ENCODE measurements at regions not wholly inside any gene's neighbourhood (a gene's known extent, or its start where the extent isn't known, plus 50 kb on each side); places are given as distances from the start of the nearest gene placed in this dataset.

- DNase-seq, result peak in 1 of 2 donors; percentile 13
Measured at GRCh38 chr5:79182141-79182540, 53.8 kb upstream of the JMY start.

- peak in 1 of 2 donors; percentile 13 for DNase-seq
Measured at GRCh38 chr5:79183011-79183410, 52.9 kb upstream of the JMY start.

DNA sequence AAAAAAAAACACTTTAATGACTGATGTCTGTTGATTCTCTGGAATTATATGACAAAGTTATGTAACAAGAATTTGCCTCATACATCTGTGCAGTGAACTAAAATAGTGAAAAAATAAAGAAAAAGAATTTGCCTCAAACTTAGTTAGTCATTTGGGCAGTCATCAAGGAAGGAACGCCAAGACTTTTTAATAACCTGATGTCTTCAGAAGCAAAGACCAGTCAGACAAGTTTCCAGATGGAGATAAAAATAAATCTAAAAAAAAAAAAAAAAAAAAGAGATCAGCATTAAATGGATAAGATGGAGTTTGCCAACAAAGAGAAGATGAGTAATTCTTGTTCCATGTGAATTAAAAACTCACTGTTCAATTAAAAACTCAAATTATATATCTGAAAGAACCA is 52.3 kb upstream of the JMY start:
- DNase-seq, result no peak

DNA sequence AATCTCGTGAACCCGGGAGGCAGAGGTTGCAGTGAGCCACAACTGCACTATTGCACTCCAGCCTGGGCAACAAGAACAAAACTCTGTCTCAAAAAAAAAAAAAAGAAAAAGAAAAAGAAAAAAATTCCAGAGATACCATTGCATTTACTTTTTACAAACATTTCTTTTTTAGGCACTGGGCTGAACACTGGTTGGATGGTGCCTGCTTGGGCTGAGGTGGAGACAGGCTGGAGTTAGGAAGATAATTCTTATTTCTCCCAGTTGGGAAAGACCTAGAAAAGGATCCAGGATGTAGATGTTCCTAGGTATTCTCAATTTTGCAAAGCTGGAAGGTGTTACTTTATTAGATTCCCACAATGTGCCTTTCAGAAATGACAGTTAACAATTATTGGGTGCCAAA is 49.9 kb upstream of the JMY start:
- DNase-seq, result no peak

All from inflammatory macrophage treated with lipopolysaccharide for 1 hour (primary cell).